Liver (tissue), 8 donors: ENCODE measurements at regions not wholly inside any gene's neighbourhood (a gene's known extent, or its start where the extent isn't known, plus 50 kb on each side); places are given as distances from the start of the nearest gene placed in this dataset.

Experiments
- DNase-seq: peaks from one replicate; pipeline ENCODE4 v3.0.0-alpha.2; 2017; ENCODE audit warnings: low spot score
- H3K27ac ChIP-seq, 2 donors: one replicate each; pipeline ENCODE4 v1.7.0; 2013; ENCODE audit warnings: inconsistent platforms in 2 of 2, low read length in 2 of 2, control low read depth in 1 of 2, low read depth in 1 of 2, mild to moderate bottlenecking in 1 of 2
- H3K27me3 ChIP-seq, 4 donors: one replicate each; pipeline versions ENCODE4 v1.6.1 to v1.7.0; 2013; ENCODE audit warnings: low read length in 3 of 4, inconsistent platforms in 1 of 4, mild to moderate bottlenecking in 1 of 4, moderate library complexity in 1 of 4; ENCODE audit not compliant: control insufficient read depth in 4 of 4, insufficient read depth in 4 of 4
- H3K36me3 ChIP-seq, 4 donors: one replicate each; pipeline versions ENCODE4 v1.6.1 to v1.7.0; 2013; ENCODE audit warnings: low read length in 3 of 4, mild to moderate bottlenecking in 3 of 4, low read depth in 1 of 4, moderate library complexity in 1 of 4; ENCODE audit not compliant: control insufficient read depth in 4 of 4, insufficient read depth in 3 of 4
- H3K4me1 ChIP-seq, 4 donors: one replicate each; pipeline versions ENCODE4 v1.6.1 to v1.7.0; 2013; ENCODE audit warnings: low read length in 3 of 4, mild to moderate bottlenecking in 3 of 4, moderate library complexity in 1 of 4; ENCODE audit not compliant: control insufficient read depth in 4 of 4, insufficient read depth in 4 of 4
- H3K4me3 ChIP-seq, 3 donors: one replicate each; pipeline versions ENCODE4 v1.6.1 to v1.7.0; 2013; ENCODE audit warnings: low read length in 3 of 3, control low read depth in 1 of 3, low read depth in 1 of 3, mild to moderate bottlenecking in 1 of 3
- H3K9ac ChIP-seq, 2 donors: one replicate each; pipeline ENCODE4 v1.7.0; 2013; ENCODE audit warnings: low read length in 2 of 2, mild to moderate bottlenecking in 2 of 2, moderate library complexity in 2 of 2, control low read depth in 1 of 2, low read depth in 1 of 2
- H3K9me3 ChIP-seq, 4 donors: one replicate each; pipeline versions ENCODE4 v1.6.1 to v1.7.0; 2013; ENCODE audit warnings: low read length in 3 of 4; ENCODE audit not compliant: control insufficient read depth in 4 of 4
- EGR1 ChIP-seq, 2 donors: IDR thresholded peaks; 2 replicates each; pipeline ENCODE4 v1.6.1; 2016 to 2018; ENCODE audit warnings: antibody characterized with exemption in 2 of 2, low read depth in 2 of 2
- FOXA1 ChIP-seq: IDR thresholded peaks from 2 replicates; pipeline ENCODE4 v1.6.1; 2016; ENCODE audit warnings: antibody characterized with exemption
- FOXA2 ChIP-seq: IDR thresholded peaks from 2 replicates; pipeline ENCODE4 v1.6.1; 2016; ENCODE audit warnings: antibody characterized with exemption
- GABPA ChIP-seq, 2 donors: IDR thresholded peaks in 1 of 2; conservative IDR thresholded peaks in 1 of 2; 2 replicates each; pipeline ENCODE4 v1.6.1; 2016; ENCODE audit warnings: antibody characterized with exemption in 2 of 2, mild to moderate bottlenecking in 1 of 2, moderate library complexity in 1 of 2
- HNF4A ChIP-seq, 2 donors: conservative IDR thresholded peaks; 2 replicates each; pipeline ENCODE4 v1.6.1; 2016; ENCODE audit warnings: antibody characterized with exemption in 2 of 2, mild to moderate bottlenecking in 2 of 2
- HNF4G ChIP-seq: IDR thresholded peaks from 2 replicates; pipeline ENCODE4 v1.6.1; 2016; ENCODE audit warnings: antibody characterized with exemption
- NR2F2 ChIP-seq: IDR thresholded peaks from 2 replicates; pipeline ENCODE4 v1.6.1; 2016; ENCODE audit warnings: antibody characterized with exemption
- RAD21 ChIP-seq, 2 donors: IDR thresholded peaks; 2 replicates each; pipeline ENCODE4 v1.6.1; 2016; ENCODE audit warnings: antibody characterized with exemption in 2 of 2, mild to moderate bottlenecking in 2 of 2
- REST ChIP-seq: IDR thresholded peaks from 2 replicates; pipeline ENCODE4 v1.6.1; 2016; ENCODE audit warnings: antibody characterized with exemption, mild to moderate bottlenecking
- SP1 ChIP-seq: IDR thresholded peaks from 2 replicates; pipeline ENCODE4 v1.6.1; 2018; ENCODE audit warnings: antibody characterized with exemption, mild to moderate bottlenecking
- TAF1 ChIP-seq: conservative IDR thresholded peaks from 2 replicates; pipeline ENCODE4 v1.6.1; 2016; ENCODE audit warnings: antibody characterized with exemption, mild to moderate bottlenecking
- YY1 ChIP-seq: IDR thresholded peaks from 2 replicates; pipeline ENCODE4 v1.6.1; 2016; ENCODE audit warnings: antibody characterized with exemption, mild to moderate bottlenecking
- WGBS: extraction: QIAGEN DNeasy Blood & Tissue Kit; methylation state at CpG from one replicate; pipeline ENCODE4 v1.1.7; 2013; 5-methylcytosine and 5-hydroxymethylcytosine counted together
- TF ChIP-seq, protein P1 (sequence below): fragments of 150-350 bp; IDR thresholded peaks from 2 replicates; pipeline ENCODE4 v1.5.1; 2017; ENCODE audit warnings: improper control_type of control experiment, low read depth, low read length; ENCODE audit not compliant: missing input control
- TF ChIP-seq, protein P2 (sequence below): IDR thresholded peaks from 2 replicates; pipeline ENCODE4 v1.6.1; 2016; ENCODE audit warnings: antibody characterized with exemption
- TF ChIP-seq, protein P3 (sequence below): IDR thresholded peaks from 2 replicates; pipeline ENCODE4 v1.6.1; 2016; ENCODE audit warnings: antibody characterized with exemption
- donor health status: healthy.
- donor health status: healthy.
- donor health status: healthy.
- donor health status: healthy.
- donor health status: healthy.

DNA sequence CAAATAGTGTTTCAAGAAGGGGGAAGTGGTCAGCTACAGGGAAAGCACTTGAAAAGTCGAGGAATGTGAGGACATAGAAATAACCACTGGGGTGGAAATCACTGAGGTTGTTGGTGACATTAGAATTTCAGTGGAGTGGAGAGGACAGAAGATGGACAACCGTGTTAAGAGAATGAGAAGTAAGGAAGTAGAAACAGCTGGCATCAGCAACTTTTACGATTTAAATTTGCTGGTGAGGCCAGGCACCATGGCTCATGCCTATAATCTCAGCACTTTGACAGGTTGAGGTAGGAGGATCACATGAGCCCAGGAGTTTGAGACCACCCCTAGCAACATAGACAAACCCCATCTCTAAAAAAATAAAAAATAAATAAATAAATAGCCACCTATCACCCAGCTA, 83.2 kb upstream of the PSMD7 start:
- H3K9ac ChIP-seq: no peak overlapping the region
- H3K36me3 ChIP-seq: no peaks in the 10 kb centered on the region
- no peak overlapping the region for H3K27ac ChIP-seq
- no peak for TF ChIP-seq NR2F2
- TF ChIP-seq, protein P1, sequence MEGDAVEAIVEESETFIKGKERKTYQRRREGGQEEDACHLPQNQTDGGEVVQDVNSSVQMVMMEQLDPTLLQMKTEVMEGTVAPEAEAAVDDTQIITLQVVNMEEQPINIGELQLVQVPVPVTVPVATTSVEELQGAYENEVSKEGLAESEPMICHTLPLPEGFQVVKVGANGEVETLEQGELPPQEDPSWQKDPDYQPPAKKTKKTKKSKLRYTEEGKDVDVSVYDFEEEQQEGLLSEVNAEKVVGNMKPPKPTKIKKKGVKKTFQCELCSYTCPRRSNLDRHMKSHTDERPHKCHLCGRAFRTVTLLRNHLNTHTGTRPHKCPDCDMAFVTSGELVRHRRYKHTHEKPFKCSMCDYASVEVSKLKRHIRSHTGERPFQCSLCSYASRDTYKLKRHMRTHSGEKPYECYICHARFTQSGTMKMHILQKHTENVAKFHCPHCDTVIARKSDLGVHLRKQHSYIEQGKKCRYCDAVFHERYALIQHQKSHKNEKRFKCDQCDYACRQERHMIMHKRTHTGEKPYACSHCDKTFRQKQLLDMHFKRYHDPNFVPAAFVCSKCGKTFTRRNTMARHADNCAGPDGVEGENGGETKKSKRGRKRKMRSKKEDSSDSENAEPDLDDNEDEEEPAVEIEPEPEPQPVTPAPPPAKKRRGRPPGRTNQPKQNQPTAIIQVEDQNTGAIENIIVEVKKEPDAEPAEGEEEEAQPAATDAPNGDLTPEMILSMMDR: no peak
- no peak for TF ChIP-seq SP1
- TF ChIP-seq HNF4A (conservative IDR thresholded peaks at IDR 0.05): no peak
- TF ChIP-seq FOXA2: no peak
- TF ChIP-seq FOXA1: no peak
- H3K4me3 ChIP-seq: no peak overlapping the region
- DNase-seq: no peak
- 77% methylated on average over 3 of the region's 3 CpGs for WGBS
- no peaks in the 10 kb centered on the region for H3K4me1 ChIP-seq
- no peaks in the 10 kb centered on the region for H3K27me3 ChIP-seq
- peaks cover 0 to 2% (median 0%) of the 10 kb centered on the region in 4 donors for H3K9me3 ChIP-seq

DNA sequence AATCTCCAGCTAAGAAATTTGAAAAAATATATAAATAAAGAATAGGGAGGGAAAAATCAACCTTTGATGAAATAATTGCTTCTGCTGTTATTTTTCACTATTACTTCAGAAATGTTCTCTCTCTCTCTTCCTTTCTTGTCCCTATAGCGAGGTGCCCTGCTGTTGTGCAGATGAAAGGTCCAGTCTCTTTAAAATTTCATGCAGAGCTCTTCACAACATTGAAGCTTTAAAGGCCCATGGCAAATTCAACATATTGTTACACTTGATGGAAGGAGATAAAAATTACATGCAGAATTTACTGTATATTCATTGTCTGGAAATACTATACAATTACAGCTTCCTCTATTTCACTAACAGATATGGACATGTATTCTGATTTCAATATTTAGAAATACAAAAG, 86.4 kb upstream of the PSMD7 start:
- no peaks in the 10 kb centered on the region for H3K27me3 ChIP-seq
- H3K9ac ChIP-seq: no peak overlapping the region
- WGBS: 98% methylated on average over 1 of the region's 1 CpG
- no peaks in the 10 kb centered on the region for H3K4me1 ChIP-seq
- no peaks in the 10 kb centered on the region for H3K36me3 ChIP-seq
- DNase-seq: no peak
- TF ChIP-seq GABPA (IDR thresholded peaks at IDR 0.05 in 1 of 2, conservative IDR thresholded peaks at IDR 0.05 in 1 of 2) (no peak), HNF4G (no peak), EGR1 (IDR thresholded peaks at IDR 0.05; ENCODE audit: low read depth in 2 of 2) (no peak), RAD21 (IDR thresholded peaks at IDR 0.05) (no peak)
- no peak overlapping the region for H3K27ac ChIP-seq
- H3K9me3 ChIP-seq: peaks cover 0 to 2% (median 0%) of the 10 kb centered on the region in 4 donors
- H3K4me3 ChIP-seq: no peak overlapping the region

DNA sequence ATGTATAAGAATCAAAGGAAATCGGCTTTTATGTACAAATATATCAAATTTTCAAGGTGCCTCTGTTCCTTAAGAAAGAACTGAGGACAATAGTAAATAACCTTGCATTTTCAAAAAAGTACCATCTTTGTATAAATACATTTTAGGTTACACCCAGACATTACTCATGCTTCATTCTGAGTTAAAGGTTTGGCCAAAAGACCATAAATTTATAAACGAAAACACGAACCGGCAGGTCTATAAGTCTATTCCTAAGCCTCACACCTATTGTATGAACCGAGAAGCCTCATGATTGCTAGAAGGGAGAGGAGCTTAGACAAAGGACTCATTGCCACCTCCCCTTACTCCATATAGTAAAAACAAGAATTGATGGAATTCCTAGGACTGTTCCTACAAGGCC, 94.6 kb upstream of the PSMD7 start:
- TF ChIP-seq HNF4A (conservative IDR thresholded peaks at IDR 0.05): no peak
- TF ChIP-seq, protein P2, sequence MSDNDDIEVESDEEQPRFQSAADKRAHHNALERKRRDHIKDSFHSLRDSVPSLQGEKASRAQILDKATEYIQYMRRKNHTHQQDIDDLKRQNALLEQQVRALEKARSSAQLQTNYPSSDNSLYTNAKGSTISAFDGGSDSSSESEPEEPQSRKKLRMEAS: no peak
- TF ChIP-seq, protein P1: no peak
- TF ChIP-seq, protein P3, sequence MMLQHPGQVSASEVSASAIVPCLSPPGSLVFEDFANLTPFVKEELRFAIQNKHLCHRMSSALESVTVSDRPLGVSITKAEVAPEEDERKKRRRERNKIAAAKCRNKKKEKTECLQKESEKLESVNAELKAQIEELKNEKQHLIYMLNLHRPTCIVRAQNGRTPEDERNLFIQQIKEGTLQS: no peak
- no peak for TF ChIP-seq SP1
- TF ChIP-seq FOXA2: no peak
- TF ChIP-seq GABPA (IDR thresholded peaks at IDR 0.05 in 1 of 2, conservative IDR thresholded peaks at IDR 0.05 in 1 of 2): no peak
- no peak for TF ChIP-seq TAF1
- no peak for TF ChIP-seq REST
- TF ChIP-seq YY1: no peak
- H3K4me3 ChIP-seq: no peak overlapping the region
- no peak for DNase-seq
- peaks cover 0 to 19% (median 11%) of the 10 kb centered on the region in 4 donors for H3K4me1 ChIP-seq
- H3K27me3 ChIP-seq: no peaks in the 10 kb centered on the region
- H3K36me3 ChIP-seq: no peaks in the 10 kb centered on the region
- 93% methylated on average over 5 of the region's 5 CpGs for WGBS
- H3K9ac ChIP-seq: no peak overlapping the region
- H3K9me3 ChIP-seq: peaks cover 0 to 1% (median 0%) of the 10 kb centered on the region in 4 donors
- H3K27ac ChIP-seq: no peak overlapping the region
